Suppressor macrophage (primary cell): ENCODE measurements at regions not wholly inside any gene's neighbourhood (a gene's known extent, or its start where the extent isn't known, plus 50 kb on each side); places are given as distances from the start of the nearest gene placed in this dataset.
"Not testable (repeated sequence)": the region's sequence is repeated elsewhere in the genome, so short reads cannot be mapped to it uniquely, and the experiment has no call there.

Source experiments
- DNase-seq, 4 experiments: peaks; one replicate each; pipeline ENCODE4 v3.0.0-alpha.2; 2020 to 2022

DNA sequence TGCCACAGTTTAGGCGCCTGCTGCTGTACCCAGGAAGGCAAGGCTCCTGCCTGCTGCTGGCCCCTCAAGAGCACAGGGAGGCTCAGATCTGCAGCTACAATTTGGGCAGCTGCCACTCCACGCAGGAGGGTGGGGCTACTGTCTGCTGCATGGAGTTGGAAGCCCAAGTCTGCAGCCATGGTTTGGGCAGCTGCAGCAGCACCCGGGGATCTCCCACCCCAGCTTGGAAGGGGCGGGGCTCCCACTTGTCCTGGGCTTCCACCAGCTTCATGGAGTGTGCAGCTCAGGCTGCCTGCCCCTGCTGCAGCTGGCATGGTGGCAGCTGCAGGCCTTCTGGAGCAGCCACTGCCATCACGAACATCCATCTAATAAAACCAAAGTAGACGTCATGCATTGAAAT is 512.9 kb downstream of the PYDC2 start:
- no peak for DNase-seq

DNA sequence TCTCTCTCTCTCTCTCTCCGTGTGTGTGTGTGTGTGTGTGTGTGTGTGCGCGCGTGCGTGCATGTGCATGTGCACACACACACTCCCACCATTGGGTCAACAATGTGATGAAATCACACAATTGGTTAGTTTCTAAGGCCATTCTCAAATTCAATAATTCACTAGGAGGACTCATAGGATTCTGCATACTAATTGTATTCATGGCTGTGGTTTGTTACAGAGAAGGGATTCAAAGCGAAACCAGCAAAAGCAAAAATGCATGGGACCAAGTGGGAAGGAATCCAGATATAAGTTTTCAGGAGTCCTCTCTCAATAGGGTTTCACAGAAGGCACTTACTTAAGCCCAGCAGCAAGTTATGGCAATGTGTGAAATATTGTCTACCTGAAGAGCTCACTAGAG is 515.0 kb downstream of the PYDC2 start:
- DNase-seq, result no peak

GRCh38 chr3:191980443-191980842 is 519.5 kb downstream of the PYDC2 start:
- no peak for DNase-seq

DNA sequence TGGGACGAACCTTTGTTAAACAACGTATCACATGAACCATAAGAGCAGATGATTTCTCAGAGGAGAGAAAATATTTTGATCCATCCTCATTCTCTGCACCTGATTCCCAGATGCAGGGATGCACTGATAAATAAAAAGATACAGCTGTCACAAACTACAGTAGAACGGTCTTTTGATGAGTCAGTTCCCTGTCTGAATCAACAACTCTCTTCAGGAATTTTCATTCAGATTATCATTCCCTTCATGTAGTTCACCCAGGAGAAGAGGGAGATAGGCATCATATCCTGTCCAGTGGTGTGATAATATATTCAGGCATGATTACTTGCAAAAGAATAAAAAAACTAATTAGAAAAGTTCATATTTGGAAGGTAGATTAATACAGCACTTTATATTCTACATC is 521.5 kb downstream of the PYDC2 start:
- DNase-seq, result no peak

DNA sequence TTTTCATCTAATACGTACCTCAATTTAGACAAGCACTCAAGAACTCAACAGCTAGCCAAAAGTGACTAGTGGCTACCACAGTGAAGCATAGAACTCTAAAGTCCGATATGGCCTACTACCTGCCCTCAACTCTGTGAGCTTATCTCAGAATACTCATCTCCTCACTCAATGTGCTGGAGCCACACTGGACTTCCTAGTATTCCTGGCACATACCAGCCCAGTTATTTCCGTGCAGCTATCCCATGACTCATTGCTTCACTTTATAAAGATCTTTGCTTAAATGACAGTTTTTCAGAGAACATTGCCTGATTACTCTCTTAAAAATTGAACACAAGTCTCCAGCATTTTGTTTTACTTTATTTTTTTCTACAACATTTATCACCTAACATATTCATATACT is 524.7 kb downstream of the PYDC2 start:
- DNase-seq, result no peak

DNA sequence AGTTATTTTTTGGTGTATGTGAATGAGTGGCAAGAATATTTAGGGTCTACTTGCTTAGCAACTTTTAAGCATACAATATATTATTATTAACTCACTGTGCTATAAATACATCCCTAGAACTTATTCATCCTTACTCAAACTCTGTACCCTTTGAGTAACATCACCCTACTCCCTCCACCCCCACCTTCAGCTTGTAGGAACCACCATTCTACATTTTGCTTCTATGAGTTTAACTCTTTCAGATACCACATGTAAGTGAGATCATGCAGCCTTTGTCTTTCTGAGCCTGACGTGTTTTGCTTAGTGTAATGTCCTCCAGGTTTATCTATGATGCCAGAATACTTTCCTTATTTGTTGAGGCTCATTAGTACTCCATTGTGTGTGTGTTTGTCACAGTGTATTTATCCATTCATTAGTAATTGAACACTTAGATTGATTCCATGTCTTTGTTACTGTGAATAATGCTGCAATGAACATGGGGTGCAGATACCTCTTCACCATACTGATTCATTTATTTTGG is 526.9 kb downstream of the PYDC2 start:
- no peak for DNase-seq

- DNase-seq, result not testable (repeated sequence)
Measured at GRCh38 chr3:191993952-191994351, 533.0 kb downstream of the PYDC2 start.

GRCh38 chr3:191997093-191997492 is 536.1 kb downstream of the PYDC2 start:
- DNase-seq, result no peak

DNA sequence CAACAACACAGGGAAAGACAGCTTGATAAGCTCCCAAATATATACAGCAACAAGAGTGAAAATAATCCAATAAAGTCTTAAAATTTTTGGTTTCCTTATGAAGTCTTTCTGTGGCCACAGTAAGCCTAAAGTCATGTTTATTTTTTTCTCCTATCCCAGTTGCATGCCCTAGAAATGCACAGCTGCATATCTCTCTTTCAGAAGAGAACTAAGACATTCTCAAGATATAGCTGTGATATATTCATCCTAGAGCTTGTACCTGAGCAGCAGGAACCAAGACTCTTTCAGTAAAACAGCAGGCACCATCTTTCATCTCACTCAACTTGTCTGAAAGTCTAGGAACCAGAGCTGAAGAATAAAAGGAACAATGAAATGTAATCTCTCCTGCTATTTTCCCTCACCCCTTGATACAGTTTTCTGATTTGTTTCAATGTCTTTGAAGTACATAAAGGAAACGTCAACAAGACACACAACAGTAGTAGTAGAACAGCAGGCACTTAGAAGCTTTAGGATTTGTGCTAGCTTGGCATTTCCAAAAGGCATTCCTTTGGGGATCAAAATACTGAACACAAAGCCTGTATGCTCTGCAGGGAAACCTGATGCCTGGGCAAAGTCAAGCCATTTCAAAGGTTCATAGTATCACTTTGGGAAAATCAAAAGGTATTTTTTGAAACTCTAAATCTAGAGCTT is 536.8 kb downstream of the PYDC2 start:
- no peak for DNase-seq

DNA sequence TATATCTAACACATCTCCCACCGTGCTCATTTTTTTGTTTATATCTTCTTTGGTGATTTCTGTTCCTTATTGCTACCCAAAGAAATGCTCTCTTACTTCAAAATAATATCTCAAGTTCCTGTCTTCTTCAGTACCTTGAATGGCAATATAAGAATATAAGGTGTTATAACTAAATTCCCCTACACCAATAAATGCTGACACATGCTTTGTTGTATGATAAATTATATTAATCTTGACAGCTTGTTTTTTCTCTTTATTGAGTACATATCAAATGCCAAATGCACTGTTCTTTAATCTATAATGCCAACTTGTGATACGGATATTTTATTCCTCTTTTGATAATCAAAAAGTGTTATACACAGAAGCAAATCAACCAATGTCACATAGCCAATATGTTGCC is 540.3 kb downstream of the PYDC2 start:
- no peak for DNase-seq

DNA sequence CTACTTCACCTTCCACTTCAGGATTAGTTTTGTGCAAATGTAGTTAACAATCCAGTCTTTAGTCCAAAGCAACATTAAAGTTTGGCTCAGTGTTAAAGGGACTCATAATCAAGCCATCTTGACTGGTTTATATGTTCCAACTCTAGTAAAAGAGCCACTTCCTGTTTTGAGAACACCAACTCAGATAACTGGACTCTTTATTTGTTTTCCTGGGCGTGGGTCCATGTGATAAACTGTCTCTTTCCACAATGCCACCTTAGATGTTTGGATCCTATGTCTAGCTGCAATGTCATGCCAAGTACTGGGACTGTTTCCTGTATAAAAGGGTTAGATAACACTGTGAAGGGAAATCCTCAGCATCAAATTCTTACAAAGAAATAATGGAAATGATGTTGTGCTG is 545.0 kb downstream of the PYDC2 start:
- DNase-seq, result no peak

DNA sequence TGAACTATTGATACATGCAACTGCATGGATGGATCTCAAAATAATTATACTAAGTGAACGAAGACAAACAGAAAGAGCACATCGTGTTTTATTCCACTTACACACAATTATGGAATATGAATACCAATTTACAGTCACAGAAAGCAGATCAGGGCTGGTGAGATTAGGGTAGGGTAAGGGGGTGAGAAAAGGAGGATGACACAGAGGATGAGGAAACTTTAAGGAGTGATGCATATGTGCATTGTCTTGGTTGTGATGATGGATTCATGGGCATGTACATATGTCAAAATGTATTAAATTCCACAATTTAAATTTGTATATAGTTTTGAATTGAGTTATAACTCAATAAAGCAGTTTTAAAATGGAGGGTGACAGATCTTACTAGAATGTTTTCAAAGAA is 548.9 kb downstream of the PYDC2 start:
- DNase-seq, result no peak

- no peak for DNase-seq
Measured at GRCh38 chr3:192010490-192010889, 549.5 kb downstream of the PYDC2 start.

DNA sequence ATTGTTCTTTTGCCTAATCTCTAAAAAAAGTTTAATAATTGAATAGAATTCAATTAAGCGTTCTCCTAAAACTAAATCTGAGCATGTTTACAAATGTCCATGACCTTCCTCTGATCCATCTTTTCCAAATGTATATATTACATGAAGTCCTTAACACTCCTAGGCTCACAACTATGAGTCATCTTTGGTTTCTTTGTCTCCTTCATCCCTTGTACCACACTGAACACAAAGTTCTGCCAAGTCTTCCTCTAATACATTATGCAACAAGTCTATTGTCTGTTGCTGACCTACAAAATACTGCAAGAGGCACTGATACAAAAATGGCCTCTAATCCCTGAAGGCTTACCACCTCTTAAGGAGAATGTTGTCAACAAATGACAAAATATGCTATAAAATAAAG is 550.2 kb downstream of the PYDC2 start:
- no peak for DNase-seq

DNA sequence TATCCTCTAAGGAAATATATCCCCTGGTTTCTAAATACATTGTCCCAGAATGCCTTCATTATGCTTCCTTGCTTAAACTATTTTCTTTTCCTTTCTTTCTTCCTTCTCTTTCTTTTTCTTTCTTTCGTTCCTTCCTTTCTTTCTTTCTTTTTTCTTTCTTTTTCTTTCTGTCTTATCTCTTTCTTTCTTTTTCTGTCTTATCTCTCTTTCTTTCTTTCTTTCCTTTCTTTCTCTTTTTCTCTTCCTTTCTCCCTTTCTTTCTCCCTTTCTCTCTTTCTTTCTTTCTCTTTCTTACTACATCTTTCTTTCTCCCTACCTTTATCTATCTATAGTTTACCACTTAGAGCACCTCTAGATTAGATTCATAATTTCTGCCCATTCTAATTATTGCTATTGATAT is 552.1 kb downstream of the PYDC2 start:
- DNase-seq, result no peak

GRCh38 chr3:192022412-192022811 is 561.4 kb downstream of the PYDC2 start:
- DNase-seq, result no peak

DNA sequence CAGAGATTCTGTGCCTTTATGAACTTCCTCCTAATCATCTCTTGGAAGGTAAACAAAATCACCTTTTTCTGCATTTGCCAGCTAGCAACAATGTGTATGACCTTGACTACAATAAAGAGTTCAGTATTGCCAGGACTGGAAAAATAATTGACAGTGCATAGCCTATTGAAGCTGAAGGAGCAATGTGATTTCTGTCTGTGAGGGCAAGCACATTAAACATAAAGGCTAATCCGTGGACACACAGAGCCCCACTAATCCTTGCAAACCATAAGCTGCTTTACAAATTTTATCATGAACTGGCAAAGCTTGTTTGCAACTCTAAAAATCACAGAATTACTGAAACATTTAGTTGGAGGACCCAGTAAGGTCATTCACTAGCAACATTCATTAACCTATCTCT is 563.8 kb downstream of the PYDC2 start:
- no peak for DNase-seq

DNA sequence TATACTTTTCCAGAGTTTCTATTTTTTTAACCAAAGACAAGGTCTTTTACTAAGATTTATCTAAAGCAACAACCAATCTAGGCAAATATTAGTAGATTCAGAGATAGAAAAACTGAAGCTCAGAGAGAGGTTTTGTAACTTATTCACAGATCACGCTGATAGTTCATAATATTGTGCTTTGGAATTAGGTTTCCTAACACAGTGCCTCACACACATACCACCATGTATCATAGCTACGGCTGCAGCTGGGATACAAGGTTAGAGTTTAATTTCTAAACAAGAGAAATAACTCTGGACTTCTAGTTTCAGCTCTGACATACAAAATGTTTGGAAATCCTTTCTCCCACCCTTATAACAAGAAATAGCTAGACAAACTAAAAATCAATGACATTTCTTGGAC is 565.7 kb downstream of the PYDC2 start:
- no peak for DNase-seq

- DNase-seq, result no peak
Measured at GRCh38 chr3:192031941-192032340, 571.0 kb downstream of the PYDC2 start.

- DNase-seq, result no peak
Measured at GRCh38 chr3:192033246-192033645, 572.3 kb downstream of the PYDC2 start.

- no peak for DNase-seq
Measured at GRCh38 chr3:192038726-192039125, 577.8 kb downstream of the PYDC2 start.

DNA sequence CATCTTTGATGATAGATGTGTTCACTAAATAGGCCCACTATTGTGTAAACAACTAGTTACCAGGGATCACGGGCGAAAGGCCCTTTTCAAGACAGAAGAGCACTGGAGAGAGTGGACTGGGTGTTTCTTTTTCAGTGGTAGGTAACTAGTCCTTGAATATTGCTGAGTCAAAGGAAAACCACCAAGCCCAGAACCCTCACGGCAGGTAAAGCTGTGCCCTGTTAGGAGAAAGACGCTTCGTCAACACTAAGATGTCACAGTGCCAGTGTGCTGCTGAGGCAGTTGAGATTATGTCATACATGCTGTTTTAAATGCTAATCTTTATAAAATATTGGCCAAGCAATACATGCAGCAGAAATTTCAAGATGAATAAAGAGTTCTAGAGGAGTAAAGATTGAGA is 578.6 kb downstream of the PYDC2 start:
- no peak for DNase-seq

DNA sequence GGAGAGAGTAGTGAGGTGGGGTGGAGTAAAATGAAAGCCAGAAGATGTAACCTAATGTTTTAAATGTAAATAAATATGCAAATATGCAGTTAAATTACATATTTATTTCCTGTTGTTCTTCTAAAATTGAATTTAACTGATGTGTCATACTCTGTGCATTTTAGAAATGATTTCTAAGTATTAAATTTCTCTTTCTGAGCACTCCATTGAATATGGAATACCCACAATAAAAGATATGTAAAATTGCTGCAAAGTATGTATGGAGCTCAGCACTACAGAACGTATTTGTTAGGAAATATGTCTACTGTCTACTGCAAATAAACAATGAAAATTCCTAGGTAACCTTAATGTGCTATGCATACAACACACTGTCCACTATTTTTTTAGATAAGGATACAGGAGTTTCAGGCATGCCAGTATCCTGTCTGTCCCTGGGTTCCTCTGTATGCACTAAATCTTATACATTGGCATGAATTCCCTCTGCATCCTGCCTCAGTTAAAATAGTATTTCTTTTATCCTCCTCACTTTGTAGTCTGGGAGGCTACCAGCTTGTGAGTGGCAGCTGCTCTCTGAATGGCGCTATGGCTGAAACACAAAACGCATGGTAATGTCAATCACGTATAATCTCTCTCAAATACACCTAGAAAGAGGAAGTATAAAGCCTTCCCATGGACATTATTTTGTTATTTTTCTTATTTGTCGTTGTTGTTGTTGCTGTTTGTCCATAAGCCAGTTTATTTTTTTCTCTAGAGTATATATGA is 579.5 kb downstream of the PYDC2 start:
- no peak for DNase-seq

- no peak for DNase-seq
Measured at GRCh38 chr3:192042116-192042515, 581.2 kb downstream of the PYDC2 start.
